ENCODE measurements at regions not wholly inside any gene's neighbourhood (a gene's known extent, or its start where the extent isn't known, plus 50 kb on each side); places are given as distances from the start of the nearest gene placed in this dataset.

DNA sequence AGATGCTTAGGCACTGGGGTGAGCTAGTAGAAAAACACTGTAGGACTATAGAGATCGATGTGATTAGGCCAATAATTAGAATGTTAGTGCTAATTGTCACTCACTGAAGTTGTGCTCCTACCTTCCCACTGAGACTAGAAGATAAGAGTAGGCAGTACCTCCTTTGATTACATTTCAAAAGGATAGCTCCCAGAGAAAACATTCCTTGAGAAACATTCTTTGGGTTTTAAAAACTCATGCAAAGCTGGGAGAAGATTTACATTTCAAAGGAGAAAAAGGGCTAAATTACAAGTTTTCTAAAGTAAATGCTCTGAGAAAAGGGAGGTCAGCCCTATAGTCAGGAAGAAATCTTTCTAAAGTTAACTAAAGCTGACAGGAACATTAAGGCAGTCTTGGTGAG lies 860.3 kb upstream of the NDST4 start:
- TF ChIP-seq CTCF (IDR thresholded peaks at IDR 0.05) (no peak), POLR2A (IDR thresholded peaks at IDR 0.05) (no peak)
